NB4 (cell line): ENCODE measurements at regions not wholly inside any gene's neighbourhood (a gene's known extent, or its start where the extent isn't known, plus 50 kb on each side); places are given as distances from the start of the nearest gene placed in this dataset.

Experiments used
- DNase-seq: peaks from one replicate; pipeline ENCODE4 v3.0.0; 2010; ENCODE audit warnings: low read depth
- H3K4me3 ChIP-seq: one replicate; pipeline ENCODE4 v1.5.1; 2011; ENCODE audit warnings: mild to moderate bottlenecking, low read depth, low read length, moderate library complexity
- CTCF ChIP-seq: IDR thresholded peaks from one replicate; pipeline ENCODE4 v1.5.1; 2012; ENCODE audit warnings: low read depth, low read length
- MAX ChIP-seq: IDR thresholded peaks from 2 replicates; pipeline ENCODE4 v1.6.1; 2011; ENCODE audit warnings: low read depth, low read length
- MYC ChIP-seq: IDR thresholded peaks from 2 replicates; pipeline ENCODE4 v1.6.1; 2011; ENCODE audit warnings: low read depth, low read length
- POLR2A ChIP-seq: IDR thresholded peaks from 2 replicates; pipeline ENCODE4 v1.6.1; 2011; ENCODE audit warnings: mild to moderate bottlenecking; ENCODE audit not compliant: insufficient read length; ENCODE audit errors: extremely low read depth

- TF ChIP-seq MYC: no peak
- H3K4me3 ChIP-seq: no peak overlapping the region
- no peak for DNase-seq
Observed at GRCh38 chrX:125742811-125743210, 423.1 kb downstream of the TEX13C start.

- no peak for DNase-seq
- no peak overlapping the region for H3K4me3 ChIP-seq
- no peak for TF ChIP-seq CTCF
- TF ChIP-seq MYC: no peak
- TF ChIP-seq POLR2A: no peak
- TF ChIP-seq MAX: no peak
Observed at GRCh38 chrX:125744914-125745313, 421.2 kb downstream of the DCAF12L2 start.

- no peak for DNase-seq
- no peak overlapping the region for H3K4me3 ChIP-seq
- TF ChIP-seq POLR2A (no peak), MAX (no peak), CTCF (no peak), MYC (no peak)
Observed at GRCh38 chrX:125757794-125758564, 408.1 kb downstream of the DCAF12L2 start.

GRCh38 chrX:125758819-125759218 lies 407.3 kb downstream of the DCAF12L2 start:
- no peak for DNase-seq
- no peak overlapping the region for H3K4me3 ChIP-seq
- TF ChIP-seq POLR2A: no peak
- TF ChIP-seq MAX: no peak
- no peak for TF ChIP-seq CTCF
- no peak for TF ChIP-seq MYC

- no peak for DNase-seq
- no peak overlapping the region for H3K4me3 ChIP-seq
- TF ChIP-seq CTCF (no peak), MAX (no peak), MYC (no peak), POLR2A (no peak)
Observed at GRCh38 chrX:125762954-125763353, 403.1 kb downstream of the DCAF12L2 start.

- DNase-seq: peak; percentile 3
- H3K4me3 ChIP-seq: no peak overlapping the region
- TF ChIP-seq POLR2A: no peak
- TF ChIP-seq MYC: no peak
- TF ChIP-seq CTCF: no peak
- no peak for TF ChIP-seq MAX
Observed at GRCh38 chrX:125765347-125765746, 400.7 kb downstream of the DCAF12L2 start.
